ENCODE measurements at regions not wholly inside any gene's neighbourhood (a gene's known extent, or its start where the extent isn't known, plus 50 kb on each side); places are given as distances from the start of the nearest gene placed in this dataset.

DNA sequence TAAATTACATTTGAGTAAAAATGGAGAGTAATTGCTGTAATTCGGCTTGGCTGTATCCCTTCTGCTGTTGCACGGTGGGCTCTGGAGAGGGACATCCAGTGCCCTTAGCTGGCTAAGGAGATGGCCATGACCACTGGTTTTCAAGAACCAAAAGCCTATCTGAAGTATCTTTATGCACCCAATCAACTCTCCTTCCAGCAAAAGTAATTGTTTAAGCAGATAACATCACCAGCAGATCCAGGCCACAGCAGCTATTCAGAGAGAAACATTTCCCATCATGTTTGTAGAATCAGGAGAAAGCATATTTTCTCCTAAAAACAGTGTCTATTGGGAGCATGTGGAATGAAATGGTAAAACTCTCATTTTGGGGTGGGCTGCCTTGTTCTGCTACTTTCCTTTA is 514.5 kb upstream of the RGMA start:
- in situ Hi-C loops (cut with MboI; ENCODE audit: low sequenced_read_pairs) = no loop called here

DNA sequence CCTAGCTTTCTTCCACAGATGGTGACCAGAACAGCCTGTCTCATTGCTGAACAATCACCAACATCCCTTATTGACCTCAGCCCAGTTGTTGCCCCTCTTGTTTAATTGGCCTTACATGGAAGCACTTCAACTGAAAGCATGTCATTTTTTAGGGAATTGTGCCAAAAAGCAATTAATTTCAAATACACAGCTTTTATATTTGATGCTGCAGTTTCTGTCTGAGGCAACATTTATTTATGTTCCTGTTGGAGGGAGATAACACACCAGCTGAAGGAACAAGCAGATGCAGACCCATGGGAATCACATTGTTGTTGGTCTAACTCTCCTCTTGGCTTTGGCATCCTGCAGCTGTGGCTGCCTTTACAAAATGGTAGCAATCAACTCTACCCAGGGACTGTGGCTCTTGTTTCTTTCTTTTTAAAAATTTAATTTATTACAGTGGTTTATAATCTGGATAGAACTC is 498.1 kb upstream of the RGMA start:
- in situ Hi-C loops (cut with MboI; ENCODE audit: low sequenced_read_pairs) = no loop called here

DNA sequence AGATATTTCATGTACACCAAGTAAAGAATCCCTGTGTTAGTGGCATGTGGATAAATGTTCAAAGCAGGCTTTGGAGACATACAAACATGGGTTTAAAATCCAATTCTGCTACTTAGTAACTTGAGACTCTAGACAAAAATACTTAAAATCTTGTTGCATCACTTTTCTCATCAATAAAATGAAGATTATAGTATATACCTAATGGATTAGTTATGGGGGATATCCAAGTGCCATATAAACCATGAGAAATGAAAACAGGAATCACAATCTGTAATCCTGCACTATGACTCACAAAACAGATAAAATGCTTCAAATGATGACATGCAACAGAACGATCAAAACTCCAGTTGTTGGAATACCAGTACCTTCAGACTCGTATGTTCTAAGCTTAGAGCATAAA is 496.0 kb upstream of the RGMA start:
- in situ Hi-C loops (cut with MboI; ENCODE audit: low sequenced_read_pairs) = no loop called here

GRCh38 chr15:93583968-93584367 is 495.0 kb upstream of the RGMA start:
- in situ Hi-C loops (cut with MboI; ENCODE audit: low sequenced_read_pairs) = no loop called here

GRCh38 chr15:93583552-93583951 is 494.5 kb upstream of the RGMA start:
- in situ Hi-C loops (cut with MboI; ENCODE audit: low sequenced_read_pairs) = no loop called here

GRCh38 chr15:93570527-93570926 is 481.5 kb upstream of the RGMA start:
- in situ Hi-C loops (cut with MboI; ENCODE audit: low sequenced_read_pairs) = no loop called here

- in situ Hi-C loops (cut with MboI; ENCODE audit: low sequenced_read_pairs) = no loop called here
These were observed 477.8 kb upstream of the RGMA start for GRCh38 chr15:93566762-93567161.

GRCh38 chr15:93565201-93565600 is 476.2 kb upstream of the RGMA start:
- in situ Hi-C loops (cut with MboI; ENCODE audit: low sequenced_read_pairs) = no loop called here

GRCh38 chr15:93563218-93563617 is 474.2 kb upstream of the RGMA start:
- in situ Hi-C loops (cut with MboI; ENCODE audit: low sequenced_read_pairs) = no loop called here

GRCh38 chr15:93562395-93563123 is 473.5 kb upstream of the RGMA start:
- in situ Hi-C loops (cut with MboI; ENCODE audit: low sequenced_read_pairs) = no loop called here

GRCh38 chr15:93557696-93558095 is 468.7 kb upstream of the RGMA start:
- in situ Hi-C loops (cut with MboI; ENCODE audit: low sequenced_read_pairs) = no loop called here

DNA sequence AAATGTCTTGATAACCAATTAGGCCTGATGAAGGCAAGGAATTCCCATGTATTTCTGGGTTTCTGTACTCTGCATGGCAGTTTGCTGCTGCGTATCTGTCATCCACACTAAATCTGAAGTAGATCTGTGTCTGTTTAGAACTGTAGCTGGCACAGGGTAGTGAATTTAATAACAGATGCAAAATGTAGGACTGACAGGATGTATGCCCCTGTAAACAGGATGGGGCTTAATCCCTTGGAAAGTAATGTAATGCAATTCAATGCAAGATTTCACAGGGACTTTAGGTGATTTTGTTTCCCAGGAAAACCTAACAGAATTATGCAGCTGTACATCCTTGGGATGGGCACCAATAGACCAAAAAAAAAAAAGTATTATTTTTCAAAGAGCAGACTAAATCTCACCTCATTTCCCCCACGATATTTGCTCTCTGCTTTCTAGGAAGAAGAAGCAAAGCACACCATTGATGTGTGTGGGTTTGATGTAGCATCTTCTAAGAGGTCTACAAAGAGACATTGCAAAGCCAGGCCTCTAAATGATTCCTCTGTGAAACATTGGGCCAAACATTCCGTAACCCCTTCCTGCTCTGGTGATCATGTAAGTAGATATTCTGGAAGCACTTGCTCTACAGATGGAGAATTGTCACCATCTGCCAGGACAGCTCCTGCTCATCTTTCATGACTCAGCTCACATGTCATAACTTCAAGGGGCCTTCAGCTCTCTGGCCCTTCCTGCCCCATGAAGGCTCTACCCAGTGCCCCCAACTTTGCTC is 464.3 kb upstream of the RGMA start:
- in situ Hi-C loops (cut with MboI; ENCODE audit: low sequenced_read_pairs) = no loop called here

DNA sequence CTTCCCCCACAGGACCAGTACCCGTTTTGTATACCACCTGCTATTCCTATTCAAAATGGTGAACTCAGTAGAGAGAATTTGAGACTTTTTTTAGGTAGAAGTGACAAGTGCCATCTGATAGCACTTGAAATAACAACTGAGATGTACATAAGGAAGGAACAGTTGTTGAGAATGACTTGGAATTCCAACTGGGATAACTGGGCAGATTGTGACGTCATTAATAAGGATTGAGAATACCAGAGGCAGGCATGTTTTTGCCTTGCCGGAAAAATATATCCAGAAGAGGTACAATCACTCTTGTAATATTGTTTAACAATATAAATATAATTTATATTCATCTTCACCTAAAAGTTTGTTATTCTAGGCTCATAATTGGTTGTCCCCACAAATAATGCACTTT is 454.1 kb upstream of the RGMA start:
- in situ Hi-C loops (cut with MboI; ENCODE audit: low sequenced_read_pairs) = no loop called here

GRCh38 chr15:93527374-93528050 is 438.5 kb upstream of the RGMA start:
- in situ Hi-C loops (cut with MboI; ENCODE audit: low sequenced_read_pairs) = no loop called here

DNA sequence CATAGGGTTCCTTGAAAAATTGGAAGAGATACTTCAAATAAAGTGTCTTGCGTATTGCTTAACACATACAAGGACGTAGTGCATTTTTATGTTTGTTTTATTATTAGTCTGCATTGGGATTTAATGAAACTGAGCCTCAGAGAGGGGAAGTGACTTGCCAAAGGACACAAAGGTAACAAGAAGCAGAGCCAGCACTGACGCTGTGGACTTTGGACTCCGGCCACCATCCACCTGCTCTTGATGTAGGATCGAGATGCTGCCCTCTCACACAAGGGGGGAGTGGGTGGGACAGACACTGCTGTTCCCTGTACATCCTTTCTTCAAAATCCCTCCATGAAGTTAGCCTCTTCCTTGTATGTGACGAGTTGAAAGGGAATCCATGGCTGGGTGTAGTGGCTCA is 435.4 kb upstream of the RGMA start:
- in situ Hi-C loops (cut with MboI; ENCODE audit: low sequenced_read_pairs) = no loop called here

DNA sequence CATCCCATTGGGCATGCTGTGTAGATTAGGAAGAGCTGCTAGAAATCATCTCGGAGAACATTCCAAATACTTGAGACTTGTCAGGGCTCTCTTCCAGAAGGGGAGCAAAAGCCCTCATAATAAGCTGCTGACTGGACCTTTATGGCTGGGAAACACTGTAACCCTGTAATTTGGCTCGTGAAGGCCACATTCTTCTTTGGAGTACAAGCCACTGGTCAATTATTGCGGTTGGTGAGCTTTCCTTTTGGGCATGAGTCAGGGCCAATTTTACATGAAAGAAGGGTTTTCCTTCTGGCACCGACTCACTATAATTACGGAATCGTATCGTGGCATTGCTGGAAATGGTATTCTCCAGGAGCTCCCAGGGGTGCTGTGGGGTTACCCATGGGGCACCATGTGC is 434.5 kb upstream of the RGMA start:
- in situ Hi-C loops (cut with MboI; ENCODE audit: low sequenced_read_pairs) = no loop called here

DNA sequence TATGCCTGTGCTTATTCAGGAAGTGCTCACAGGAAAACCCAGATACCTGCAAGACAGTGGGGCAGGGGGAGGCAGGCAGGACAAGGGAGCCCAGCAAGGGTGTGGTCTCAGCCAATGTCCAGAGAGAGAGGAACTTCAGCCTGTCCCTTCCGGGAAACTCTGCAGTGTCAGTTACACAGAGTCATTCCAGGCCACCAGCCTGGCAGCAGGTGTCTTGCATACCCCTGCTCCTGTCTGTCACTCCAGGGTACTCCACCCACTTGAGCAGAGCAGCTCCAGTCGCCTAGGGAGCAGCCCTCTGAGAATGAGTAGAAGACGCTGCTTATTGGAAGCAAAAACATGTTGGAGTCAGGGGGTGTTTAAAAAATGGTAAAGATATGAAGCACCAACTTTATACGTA is 431.2 kb upstream of the RGMA start:
- in situ Hi-C loops (cut with MboI; ENCODE audit: low sequenced_read_pairs) = no loop called here

GRCh38 chr15:93519599-93519998 is 430.6 kb upstream of the RGMA start:
- in situ Hi-C loops (cut with MboI; ENCODE audit: low sequenced_read_pairs) = no loop called here

DNA sequence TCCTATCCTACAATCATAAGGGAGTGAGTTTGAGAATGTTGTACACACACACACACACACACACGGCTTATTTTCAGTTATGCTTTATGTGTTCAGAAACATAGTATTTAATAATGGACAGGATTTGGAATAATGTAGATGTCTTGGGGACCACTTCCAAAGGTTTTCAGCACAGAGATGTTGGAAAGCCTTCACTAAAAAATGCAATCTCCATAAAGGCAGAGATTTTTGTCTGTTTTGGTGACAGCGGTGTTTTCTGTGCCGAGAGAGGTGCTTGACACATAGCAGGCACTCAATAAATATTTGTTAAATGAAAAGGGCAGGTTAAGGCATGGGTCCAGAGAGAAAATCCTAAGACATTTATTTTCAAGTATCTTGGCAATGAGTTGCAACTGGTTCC is 428.2 kb upstream of the RGMA start:
- in situ Hi-C loops (cut with MboI; ENCODE audit: low sequenced_read_pairs) = no loop called here

DNA sequence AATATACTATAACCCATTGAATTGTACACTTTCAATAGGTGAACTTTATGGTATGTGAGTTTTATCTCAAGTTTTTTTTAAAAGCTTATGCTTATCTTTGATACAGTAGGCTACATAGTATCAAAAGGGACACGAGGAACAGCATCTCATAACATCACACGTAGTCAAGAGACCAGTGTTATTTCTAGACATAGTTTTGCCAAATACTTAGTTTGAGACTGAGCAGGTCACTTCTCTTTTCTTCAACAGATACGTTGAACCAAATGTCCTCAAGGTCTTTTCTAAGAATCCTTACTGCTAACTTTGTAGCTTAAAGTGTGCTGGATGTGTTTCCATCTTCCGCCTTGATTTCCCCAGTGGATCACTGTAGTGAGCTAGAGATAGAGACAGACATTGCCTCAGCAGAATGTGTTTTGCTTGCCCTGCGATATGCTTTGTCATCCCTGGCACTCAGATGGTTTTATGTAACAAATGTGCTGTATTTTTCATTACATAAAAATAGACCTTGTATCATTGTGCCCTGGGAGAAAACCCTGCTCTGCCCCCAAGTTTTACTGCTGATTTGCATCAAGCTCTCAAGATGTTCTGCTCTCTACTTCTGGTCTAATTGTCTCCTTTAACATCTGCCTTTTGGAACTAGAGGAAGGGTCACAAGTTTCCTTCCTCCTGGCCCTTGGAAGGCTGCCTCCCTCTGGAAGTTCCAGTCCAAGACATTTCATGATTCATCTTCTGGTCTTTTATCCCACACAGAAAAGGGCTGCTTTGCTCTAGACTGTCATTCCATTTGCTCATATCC is 426.4 kb upstream of the RGMA start:
- in situ Hi-C loops (cut with MboI; ENCODE audit: low sequenced_read_pairs) = no loop called here

DNA sequence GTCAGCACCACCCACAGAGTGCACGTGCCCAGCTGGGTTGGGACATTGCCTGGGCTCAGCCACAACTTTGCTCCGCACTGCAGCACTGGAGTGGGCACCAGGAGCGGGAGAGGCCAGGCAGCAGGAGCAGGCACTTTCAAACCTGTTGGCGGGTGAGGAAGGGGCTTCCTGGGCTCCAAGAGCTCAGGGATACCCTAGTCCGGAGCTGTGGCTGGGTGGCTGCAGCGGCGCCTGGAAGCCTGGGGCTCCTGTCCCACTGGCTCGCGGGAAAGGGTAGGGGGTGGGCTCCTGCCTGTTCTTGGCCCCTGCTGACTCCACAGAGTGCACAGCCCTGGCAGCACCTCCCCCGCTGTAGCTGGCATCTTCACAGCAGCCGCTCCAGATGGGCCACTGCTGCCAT is 417.6 kb upstream of the RGMA start:
- in situ Hi-C loops (cut with MboI; ENCODE audit: low sequenced_read_pairs) = no loop called here
